UCSD-AML1 (cell line): ENCODE measurements at regions not wholly inside any gene's neighbourhood (a gene's known extent, or its start where the extent isn't known, plus 50 kb on each side); places are given as distances from the start of the nearest gene placed in this dataset.

ENCODE experiments used
- DNase-seq: peaks from one replicate; lab custom pipeline; 2025; ENCODE audit not compliant: unreplicated experiment; lab: John Stamatoyannopoulos, UW

DNA sequence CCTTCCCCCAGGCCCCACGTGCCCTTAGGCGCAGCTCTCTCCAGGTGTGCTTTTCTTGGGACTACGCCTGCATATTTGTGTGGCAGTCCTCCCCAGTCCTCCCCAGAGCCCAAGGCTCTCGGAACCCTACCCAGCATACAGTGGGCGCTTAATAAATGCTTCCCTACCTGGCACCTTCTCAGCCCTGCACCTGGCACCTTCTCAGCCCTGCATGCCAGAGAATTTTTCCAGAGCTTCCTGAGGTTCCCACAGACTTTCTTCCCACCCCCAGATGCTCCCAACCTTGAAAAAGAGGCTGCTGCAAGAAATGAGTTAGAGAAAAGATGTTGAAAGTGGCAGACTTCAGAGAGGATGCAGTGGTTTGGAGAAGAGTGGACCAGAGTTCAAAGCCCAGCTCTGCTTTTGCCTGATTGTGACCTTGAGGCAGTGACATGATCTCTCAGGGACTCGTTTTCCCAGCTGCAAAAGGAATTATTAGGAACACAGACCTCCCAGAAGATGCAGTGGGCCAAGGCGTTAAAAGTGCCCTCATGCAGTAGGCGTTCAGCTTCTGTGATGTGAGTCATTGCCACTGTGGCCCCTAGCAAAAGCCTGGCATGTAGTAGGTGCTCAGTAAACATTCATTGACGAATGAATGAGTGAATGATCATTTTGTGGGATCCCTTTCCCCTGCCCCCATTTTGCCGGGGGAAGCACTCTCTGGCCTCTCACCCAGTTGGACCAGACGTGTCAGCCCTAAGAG is 167.2 kb downstream of the PHETA1 start:
- no peak for DNase-seq

DNA sequence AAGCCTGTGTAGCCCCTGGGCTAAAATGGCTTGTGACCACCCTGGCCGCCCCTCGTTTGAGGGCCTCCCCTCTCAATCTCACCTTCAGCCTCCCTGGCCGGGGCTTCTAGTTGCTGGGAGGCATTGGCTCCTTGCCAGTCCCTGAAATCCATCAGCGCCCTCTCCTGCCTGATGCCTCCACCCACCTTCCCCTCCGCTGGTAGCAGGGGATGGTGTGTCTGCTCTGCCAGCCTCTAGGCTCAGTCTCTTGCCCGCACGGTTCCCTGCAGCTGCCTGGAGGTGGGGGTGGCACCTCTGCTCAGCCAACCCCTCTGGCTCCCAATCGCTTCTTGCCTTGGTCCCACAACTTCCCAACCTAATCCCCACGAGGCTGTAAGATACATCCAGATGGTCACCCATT is 167.9 kb downstream of the PHETA1 start:
- no peak for DNase-seq

DNA sequence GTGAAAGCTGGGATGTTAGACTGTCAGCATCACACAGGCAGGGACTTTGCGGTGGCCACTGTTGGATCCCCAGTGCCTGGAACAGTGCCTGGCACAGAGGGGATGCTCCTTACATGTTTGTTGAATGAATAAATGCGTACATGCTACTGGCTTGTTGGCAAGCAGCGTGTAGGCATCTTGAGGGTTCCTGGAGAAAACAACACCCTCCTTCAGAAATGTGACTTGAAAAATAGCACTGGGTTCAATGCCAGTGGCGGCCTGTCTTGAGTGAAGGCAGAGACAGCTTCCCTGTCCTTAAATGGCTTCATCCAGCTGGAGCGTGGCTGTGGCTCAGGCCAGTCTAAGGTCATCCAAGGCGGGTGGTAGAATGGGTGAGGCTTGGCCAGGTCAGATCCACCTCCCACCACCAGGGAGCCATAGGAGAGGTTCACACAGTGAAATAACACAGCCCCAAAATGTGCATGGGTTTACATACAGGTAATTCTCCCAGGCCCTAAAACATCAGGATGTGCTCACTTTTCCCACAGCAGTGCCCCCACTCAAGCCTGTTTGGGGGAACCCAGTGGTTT is 171.4 kb downstream of the PHETA1 start:
- DNase-seq: no peak

DNA sequence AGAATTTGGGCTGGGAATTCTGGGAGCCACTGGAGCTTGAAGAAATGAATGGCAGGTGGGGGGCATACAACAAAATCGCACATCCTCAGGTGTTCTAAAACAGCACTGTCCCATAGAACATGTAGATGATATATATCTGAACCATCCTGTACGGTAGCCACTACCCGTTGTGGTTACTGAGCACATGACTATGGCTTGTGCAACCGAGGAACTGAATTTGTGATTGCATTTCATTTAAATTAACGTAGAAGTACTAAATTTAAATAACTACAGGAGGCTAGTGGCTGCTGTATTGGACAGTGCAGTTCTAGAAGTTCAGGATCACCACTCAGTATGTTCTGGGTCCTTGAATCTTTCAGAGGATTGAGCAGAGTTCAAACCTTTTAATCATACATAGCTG is 172.4 kb downstream of the PHETA1 start:
- DNase-seq: no peak

DNA sequence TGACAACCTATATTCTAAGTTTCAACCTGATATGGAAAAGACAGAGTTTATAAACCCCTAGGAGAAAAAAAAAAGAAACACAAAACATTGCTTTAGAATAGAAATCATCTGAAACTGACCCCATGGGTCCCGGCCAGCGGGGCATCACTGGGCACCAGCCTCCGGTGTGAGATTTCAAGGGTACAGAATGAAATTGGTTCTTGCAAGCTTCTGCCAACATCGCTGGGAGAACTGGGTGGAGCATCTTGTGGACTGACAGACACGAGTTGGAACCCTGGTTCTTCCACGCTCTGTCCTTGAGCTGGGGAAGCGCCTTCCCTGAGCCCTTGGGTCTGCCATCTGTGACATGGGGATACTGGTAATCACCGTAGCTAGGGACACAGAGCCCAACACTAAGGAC is 173.6 kb downstream of the PHETA1 start:
- DNase-seq: no peak

DNA sequence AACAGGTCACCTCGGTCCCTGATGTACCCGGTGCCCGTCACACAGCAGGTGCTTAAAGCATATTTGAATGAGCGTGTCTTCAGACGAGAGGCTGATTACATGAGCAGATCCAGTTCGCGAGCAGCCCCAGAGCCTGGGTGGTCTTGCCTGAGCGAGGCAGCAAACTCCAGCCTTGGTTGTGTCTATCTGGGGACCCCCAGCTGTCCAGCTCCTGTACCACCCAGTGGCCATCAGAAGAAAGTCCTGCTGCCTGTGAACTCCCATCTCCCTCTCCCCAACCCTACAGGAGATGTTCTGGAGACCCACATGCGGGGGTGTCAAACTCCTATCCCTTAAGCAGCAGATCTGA is 174.2 kb downstream of the PHETA1 start:
- DNase-seq: no peak

DNA sequence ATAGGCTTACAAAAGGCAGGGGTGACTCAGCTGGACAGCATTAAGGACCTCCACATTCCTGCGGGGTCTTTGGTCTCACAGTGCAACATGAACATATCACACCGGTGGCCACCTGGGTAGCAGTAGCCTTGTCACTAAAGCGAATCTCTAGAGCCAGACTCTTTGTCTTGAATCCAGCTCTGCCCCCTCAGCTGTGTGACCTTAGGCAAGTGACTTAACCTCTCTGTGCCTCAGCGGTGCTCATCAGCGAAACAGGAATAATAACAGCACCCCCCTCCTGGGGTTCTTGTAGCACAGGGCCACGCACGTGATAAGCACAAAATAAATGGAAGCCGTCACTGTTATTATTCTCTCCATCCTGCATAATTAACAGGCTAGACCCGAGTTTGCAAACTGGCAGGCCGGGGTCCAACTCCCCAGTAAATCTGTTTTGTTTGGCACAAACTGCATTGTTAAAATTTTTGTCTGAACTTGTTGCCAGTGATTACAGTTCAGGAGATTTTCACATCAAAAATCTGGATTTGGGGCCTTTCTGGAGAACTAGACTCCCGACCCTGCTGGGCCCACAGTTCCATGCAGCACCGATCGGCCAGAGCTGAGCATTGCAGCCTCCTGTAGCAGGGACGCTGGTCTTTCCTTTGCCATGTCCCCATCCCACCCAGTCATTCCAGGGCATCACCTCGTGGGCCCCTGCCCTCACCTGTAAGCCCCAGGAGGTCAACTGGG is 174.8 kb downstream of the PHETA1 start:
- DNase-seq: no peak

DNA sequence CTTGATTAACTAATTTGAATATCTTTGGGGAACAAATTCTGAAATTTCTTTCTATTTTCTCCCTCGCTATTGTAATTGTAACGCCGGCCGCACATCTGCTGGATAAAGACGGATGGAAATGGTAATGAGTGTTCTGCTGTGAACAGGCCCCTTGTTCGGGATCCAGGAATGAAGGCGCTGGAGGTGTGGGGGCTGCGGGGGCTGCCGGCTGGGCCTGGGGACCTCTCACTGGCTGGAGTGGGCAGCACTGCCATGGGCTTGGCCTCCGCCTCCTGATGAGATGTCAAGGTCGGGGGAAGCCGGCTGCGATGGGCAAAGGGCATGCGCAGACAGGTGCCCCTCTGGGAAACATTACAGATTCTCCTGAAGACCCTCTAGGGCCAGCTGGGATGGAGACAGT is 175.4 kb downstream of the PHETA1 start:
- DNase-seq: no peak

DNA sequence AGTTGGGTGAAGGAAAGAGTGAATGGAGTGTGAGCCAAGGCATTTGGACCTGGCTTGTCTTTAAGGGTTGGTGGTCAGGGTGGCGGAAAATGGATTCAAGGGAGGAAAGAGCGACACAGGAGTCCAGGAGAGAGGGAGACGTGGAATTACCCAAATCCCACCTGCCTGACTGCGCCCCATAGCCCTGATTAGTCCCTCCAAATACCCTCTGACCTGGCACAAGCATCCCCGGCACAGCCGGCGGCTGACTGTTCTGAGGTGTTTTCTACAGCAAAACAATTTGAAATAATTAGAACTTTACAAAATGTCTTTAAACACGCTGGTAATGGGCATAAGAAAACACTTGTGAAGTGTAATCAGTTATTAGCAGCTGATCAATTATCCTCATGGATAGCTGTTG is 175.8 kb downstream of the PHETA1 start:
- DNase-seq: no peak

DNA sequence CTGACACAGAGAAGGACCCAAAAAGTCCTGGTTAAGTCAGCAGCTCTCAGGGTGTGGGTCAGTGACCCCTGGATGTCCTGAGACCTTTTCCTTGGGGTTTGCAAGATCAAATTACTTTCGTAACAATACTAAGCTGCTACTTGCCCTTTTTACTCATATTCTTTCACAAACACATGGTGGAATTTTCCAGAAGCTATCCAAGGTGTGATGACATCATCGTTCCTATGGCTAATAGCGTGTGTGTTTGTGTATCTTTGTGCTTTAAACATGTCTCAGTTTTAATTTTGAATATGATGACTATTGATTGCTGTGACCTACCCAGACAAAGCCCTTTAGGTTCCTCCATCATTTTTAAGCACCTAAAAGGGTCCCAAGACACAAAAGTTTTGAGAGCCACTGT is 176.2 kb downstream of the PHETA1 start:
- DNase-seq: no peak

DNA sequence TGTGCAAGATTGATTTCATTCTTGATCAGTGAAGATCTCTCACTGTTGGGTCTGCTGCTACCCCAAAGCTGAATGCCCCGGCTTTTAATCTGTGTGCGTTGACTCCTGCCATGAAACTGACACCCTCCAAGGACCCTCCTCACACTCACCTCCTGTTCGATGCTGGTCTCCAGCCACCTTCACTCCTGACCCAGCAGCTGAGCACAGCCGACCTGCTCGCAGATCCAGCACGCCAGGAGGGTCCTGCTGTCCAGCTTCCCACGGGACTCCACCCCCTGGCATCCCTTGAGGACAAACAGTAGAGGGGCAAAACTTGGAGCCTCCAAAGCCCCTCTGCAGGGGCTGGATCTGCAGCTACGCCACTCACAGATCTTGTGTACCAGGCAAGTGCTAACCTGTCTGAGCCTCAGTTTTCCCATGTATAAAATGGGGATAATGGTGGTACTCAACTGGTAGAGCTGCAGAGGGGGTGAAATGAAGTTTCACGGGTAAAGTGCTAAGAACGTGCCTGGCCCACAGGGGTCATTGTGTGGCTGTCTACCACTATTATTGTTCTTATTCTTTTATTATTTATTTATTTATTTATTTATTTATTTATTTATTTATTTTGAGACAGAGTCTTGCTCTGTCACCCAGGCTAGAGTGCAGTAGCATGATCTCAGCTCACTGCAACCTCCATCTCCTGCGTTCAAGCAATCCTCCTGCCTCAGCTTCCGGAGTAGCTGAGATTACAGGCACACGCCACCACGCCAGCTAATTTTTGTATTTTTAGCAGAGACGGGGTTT is 178.0 kb downstream of the PHETA1 start:
- DNase-seq: no peak

DNA sequence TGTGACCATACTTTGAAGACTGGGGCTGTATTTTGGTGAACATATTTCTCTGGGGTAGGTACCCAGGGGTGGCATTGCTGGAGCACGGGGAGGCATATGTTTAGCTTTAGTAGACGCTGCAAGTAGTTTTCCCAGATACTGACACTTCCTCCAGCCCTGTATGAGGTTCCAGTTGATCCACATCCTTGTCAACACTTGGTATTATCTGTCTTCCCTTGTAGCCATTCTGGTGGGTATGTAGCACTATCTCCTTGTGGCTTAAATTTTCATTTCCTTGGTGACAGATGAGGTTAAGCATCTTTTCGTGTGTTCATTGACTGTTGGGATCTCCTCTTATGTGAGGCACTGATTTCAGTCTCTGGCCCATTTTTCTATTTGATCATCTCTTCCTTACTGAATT is 179.1 kb downstream of the PHETA1 start:
- no peak for DNase-seq

DNA sequence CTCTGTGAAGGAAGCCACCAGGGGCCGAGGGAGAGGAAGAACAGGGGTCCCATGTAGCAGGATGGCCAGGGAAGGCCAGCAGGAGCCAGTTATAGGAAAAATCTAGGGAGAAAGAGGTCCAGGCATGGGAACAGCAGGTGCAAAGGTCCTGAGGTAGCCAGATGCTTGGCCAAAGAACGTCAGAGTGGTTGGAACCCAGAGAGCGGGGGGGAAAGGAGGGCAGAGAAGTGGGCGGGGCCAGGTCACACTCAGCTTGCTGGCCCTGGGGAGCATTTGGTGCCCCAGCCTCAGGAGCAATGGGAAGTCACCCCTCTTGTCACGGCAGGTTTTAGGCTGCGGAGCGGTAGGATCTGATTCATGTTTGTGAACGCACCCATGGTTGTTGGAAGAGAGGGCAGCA is 180.5 kb downstream of the PHETA1 start:
- no peak for DNase-seq

DNA sequence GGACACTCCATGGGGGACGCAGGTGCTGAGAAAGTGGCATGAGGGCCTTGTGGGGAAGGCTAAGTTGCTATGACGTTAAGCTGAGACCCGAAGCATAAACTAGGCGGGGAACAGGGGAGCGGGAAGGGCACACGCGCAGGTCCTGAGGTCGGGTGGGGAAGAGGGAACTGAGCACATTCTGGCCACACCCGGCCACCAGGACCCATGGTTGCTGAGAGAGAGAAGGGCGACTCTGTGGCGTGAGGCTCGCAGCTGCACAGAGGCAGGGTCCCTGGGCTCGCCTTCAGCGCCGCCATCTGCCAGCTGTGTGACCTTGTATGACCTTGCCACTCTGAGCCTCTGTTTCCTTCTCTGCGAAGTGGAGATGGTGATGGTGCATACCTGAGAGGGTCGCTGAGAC is 182.5 kb downstream of the PHETA1 start:
- no peak for DNase-seq

DNA sequence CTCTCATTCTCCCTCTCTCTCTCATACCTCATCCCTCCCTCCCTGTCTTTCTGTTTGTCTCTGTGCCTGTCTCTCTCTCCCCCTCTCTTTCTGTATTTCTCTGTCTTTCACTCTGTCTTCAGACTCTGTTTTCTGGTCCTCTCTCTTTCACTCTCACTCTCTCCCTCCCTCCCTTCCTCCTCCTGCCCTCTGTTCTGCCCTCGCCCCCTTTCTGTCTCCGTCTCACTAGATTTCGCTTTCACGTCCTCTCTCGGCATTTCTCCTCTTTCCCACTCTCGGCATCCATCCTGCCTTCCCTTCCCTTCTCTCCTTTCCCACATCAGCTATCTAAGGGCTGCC is 183.0 kb downstream of the PHETA1 start:
- DNase-seq: no peak

DNA sequence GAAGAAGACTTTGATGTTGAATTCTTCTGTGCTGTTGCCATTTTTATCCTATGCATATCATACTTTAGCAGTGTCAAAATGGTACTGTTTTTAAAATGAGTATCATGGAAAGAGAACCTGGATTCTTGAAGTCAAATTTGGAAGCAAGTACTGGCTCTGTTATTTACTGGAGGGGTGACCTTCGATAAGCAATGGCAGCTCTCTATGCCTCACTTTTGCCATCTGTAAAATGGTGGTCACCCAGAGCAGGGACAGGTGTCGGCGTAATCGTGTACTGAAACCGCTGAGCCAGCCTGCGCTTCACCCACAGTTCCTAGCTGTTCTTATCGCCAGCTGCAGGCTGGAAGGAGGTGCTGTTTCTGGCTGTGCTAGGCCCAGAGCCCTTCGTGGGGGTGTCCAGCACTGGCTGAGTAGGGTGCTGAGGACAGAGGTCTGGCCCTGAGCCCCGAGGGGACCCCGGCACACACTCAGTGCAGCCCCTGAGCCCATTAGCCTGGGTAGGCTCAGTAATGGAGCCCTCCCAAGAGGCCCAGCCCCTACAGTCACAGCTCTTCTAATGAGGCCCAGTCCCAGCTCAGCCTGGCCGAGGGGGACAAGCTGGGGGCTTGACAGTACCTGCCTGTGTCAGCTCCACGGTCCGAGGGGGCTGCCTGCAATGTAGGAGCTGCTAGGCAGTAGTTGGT is 183.5 kb downstream of the PHETA1 start:
- no peak for DNase-seq

DNA sequence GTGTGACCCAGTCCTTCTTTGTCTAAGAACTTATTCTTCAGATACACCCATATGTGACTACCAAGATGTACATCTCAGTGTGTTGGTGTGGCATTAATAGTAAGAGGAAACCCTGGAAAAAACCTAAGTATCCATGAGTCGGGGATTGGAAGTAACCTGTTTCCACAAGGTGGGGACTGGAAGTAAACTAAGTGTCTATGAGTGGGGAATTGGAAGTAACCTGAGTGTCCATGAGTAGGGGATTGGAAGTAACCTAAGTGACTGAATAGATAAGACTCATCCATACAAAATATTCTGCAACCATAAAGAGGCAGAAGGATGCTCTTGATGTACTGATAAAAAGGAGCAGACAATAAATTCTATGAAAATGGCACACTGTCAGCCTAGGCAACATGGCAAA is 184.7 kb downstream of the PHETA1 start:
- DNase-seq: no peak

DNA sequence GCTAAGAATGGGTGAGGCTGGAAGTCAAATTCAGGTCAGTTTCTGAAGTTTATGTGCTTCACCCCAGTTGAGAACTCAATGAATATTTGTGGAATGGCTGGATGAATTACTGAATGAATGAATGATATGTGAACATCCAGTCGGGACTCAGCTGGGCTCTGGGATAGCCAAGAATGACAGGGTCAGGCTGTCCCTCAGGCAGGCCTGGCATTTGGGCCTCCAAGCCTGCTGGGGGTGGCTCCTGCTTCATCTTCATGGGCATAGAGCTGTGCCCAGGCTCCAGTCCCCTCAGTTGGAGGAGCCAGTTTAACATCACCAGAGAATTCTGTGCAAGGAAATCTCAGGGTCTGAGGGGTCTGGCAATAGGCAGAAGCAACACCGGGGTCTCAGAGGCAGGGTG is 185.8 kb downstream of the PHETA1 start:
- DNase-seq: no peak

DNA sequence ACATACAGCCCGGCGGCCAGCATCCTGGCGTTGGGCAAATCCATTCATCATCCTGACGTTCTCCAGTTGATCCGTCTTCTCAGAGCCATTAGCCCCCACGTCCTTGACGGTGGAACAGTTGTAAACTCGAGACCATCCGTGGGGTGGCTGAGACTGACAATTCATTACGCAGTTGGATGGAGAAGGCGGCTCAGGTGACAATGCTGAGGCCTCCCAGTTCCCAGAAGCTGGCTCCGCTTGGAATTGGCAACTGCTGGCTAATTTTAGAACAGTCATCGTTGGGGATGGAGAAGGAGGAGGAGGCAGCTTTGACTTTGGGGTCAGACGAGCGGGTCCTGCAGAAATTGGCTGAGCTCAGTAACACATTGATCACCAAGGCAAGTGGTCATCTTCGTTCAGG is 186.5 kb downstream of the PHETA1 start:
- no peak for DNase-seq

DNA sequence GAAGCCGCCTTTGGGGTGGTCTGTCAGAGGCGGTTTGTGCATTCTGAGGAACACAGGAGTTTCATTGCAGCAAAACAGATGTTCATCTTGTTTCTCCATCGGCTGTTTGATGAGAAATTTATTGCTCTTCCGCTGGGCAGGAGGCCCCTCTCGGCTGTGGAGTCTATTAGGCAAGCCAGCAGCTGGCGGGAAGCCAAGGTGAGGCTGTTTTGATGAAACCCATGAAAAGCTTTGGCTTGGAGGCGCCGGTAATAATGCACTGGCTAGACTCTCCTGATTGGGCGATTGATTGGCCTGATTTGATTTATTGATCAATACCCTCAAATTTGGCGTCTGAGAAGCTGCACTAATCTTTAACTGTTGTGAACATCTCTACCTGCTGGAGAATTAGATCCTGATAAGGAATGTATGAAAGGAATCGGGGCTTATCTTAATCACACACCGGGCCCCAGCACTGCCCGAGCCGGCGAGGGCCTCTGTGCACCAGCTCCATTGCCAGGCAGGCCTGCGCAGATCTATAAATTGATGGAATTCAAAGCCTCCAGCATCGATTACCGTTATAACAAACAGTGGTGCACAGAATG is 187.7 kb downstream of the PHETA1 start:
- no peak for DNase-seq
